ENCODE measurements at regions not wholly inside any gene's neighbourhood (a gene's known extent, or its start where the extent isn't known, plus 50 kb on each side); places are given as distances from the start of the nearest gene placed in this dataset.

DNA sequence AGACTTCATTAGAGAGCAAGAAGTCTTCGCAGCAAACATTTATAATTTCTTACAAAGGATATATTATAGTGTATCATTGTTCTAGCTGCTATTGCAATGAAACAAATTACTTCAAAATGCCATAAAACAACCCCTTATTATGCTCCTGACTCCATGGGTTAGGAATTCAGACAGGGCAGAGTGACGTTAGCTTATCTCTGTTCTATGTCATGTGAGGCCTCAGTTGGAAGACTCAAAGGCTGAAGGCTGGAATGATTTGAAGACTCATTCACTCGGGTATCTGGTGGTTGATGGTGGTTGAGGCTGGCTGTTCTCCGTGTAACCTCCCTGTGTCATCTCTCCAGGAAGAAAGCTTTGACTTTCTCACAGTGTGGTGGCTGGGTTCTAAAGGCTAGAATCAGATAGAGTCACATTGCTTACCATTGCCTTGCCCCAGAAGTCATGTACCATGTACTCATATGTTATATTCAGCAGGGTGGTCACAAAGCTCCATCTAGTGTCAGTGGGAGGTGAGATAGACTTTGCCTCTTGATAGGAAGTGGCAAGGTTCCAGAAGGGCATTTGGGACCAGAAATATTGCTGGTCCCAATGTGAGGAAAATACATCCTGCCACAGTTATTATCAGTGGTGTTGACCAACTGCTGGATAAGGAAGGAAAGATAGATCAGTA, 226.9 kb downstream of the TMEM38B start:
- POLR2A ChIA-PET, result no interaction called here

DNA sequence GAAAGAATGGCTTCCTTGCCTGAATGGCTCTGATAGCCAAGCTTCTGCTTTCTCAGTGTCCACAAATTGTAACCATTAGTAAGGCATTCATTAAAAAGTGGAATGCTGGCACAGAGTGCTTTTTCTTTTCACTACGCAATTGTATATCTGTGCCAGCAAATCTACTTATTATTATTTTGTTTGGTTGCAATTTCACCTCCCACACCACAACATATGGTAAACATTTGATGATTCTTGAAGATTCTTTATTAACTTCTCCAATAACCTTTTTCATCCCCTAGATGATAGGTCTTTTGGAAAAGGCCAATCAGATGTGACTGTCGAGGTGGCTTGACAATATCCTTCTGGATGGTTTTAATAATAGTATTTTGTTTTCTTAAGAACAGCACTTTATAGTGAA, 234.1 kb downstream of the TMEM38B start:
- ChIA-PET CTCF (no interaction called here), POLR2A (no interaction called here)
- H3K4me3 ChIP-seq (ENCODE audit: low read depth, low read length), result no peak overlapping the region
- no peak for DNase-seq (ENCODE audit: low read depth, low spot score)
- TF ChIP-seq, protein P1, sequence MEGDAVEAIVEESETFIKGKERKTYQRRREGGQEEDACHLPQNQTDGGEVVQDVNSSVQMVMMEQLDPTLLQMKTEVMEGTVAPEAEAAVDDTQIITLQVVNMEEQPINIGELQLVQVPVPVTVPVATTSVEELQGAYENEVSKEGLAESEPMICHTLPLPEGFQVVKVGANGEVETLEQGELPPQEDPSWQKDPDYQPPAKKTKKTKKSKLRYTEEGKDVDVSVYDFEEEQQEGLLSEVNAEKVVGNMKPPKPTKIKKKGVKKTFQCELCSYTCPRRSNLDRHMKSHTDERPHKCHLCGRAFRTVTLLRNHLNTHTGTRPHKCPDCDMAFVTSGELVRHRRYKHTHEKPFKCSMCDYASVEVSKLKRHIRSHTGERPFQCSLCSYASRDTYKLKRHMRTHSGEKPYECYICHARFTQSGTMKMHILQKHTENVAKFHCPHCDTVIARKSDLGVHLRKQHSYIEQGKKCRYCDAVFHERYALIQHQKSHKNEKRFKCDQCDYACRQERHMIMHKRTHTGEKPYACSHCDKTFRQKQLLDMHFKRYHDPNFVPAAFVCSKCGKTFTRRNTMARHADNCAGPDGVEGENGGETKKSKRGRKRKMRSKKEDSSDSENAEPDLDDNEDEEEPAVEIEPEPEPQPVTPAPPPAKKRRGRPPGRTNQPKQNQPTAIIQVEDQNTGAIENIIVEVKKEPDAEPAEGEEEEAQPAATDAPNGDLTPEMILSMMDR (IDR thresholded peaks at IDR 0.05; ENCODE audit: insufficient read depth, low read length, missing control alignments), result no peak

More for the DNA sequence above, 226.9 kb downstream of the TMEM38B start:
- CTCF ChIA-PET, result no interaction called here
- TF ChIP-seq, protein P1 (IDR thresholded peaks at IDR 0.05; ENCODE audit: insufficient read depth, low read length, missing control alignments), result no peak
- DNase-seq (ENCODE audit: low read depth, low spot score), result no peak
- no peak overlapping the region for H3K4me3 ChIP-seq (ENCODE audit: low read depth, low read length)

DNA sequence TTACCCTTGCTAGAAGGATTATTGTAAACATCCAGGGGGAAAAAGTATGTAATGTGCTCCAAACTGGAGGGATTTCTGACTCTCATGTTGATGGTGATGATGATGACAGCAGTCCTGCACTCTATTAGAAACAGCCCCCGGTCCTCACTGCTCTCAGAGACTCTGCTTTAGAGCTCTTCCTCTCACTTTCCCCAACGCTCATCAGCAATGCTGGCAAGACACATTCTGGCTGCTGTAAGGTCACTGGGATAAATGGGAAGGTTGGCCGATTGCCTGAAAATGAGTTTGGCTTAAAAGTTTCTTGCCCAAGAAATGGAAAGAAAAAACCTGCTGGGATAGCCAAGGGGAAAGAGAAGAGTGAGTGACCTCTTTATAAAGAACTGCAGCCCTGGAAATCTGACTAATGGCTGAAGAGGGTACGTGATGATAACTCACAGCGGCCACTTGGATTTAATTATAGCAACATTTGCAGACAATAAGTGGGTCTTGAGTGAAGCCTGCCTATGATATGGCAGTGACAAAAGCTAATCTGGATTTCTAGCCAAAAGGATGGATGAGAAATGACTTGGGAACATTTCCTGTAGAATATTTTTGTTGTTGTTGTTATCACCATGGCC, 235.8 kb downstream of the TMEM38B start:
- POLR2A ChIA-PET, result no interaction called here
- no peak overlapping the region for H3K4me3 ChIP-seq (ENCODE audit: low read depth, low read length)
- CTCF ChIA-PET, result no interaction called here
- DNase-seq (ENCODE audit: low read depth, low spot score), result no peak
- TF ChIP-seq, protein P1 (IDR thresholded peaks at IDR 0.05; ENCODE audit: insufficient read depth, low read length, missing control alignments), result no peak

DNA sequence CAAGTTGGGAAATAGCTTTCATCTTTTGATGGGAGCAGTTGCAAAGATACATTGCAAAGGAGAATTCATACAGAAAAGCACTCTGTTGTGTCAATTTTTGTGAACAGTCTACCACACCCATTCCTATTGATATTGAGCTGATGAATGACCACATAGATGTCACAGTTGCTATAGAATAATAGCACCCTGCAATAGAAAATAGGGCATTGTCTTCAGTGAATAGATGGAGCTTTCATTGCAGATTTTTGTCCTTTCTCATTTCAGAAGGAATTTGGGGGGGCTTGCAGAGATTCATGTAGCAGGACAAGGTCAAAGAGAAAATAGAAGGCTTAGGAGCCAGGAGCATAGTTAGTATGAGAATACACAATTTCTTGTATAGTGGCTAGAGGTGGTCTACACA, 237.9 kb downstream of the TMEM38B start:
- CTCF ChIA-PET, result no interaction called here
- POLR2A ChIA-PET, result no interaction called here
- H3K4me3 ChIP-seq (ENCODE audit: low read depth, low read length), result no peak overlapping the region
- TF ChIP-seq, protein P1 (IDR thresholded peaks at IDR 0.05; ENCODE audit: insufficient read depth, low read length, missing control alignments), result no peak
- DNase-seq (ENCODE audit: low read depth, low spot score), result no peak

DNA sequence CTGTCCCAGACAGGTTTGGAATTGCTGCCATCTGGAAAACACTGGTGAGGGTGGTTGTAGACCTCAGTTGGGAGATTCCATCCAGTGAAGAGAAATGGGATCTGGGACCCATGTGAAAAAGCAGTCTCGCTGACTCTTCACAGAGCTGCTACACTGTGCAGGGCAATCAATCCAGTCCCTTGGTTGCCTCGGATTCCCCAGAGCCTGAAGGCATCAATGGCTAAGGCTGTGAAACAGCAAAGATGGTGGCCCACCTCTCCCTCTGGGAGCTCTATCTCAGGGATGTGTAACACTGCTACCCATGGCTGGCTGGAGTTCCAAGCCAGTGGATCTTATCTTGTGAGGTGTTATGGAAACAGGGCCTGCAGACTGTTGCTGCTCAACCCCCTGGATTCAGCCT, 256.1 kb downstream of the TMEM38B start:
- CTCF ChIA-PET, result no interaction called here
- DNase-seq (ENCODE audit: low read depth, low spot score), result no peak
- POLR2A ChIA-PET, result no interaction called here
- TF ChIP-seq, protein P1 (IDR thresholded peaks at IDR 0.05; ENCODE audit: insufficient read depth, low read length, missing control alignments), result no peak
- no peak overlapping the region for H3K4me3 ChIP-seq (ENCODE audit: low read depth, low read length)

DNA sequence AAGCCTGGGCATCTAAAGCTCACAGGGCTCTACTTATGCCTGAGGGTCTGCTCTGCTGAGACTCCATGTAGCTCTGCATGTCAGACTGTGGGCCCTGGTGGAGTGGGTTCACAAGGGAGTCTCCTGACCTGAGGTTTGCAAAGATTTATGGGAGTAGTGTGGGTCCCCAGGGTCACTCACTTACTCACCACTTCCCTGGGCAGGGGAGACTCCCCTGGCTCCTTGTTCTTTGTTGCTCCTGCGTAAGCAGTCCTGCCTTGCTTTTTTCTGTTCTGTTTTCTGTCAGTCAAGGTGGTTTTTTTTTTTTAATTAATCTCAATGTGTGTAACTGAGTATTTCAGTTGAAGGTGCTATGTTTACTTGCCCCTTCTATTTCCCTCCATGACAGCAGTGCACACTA, 256.6 kb downstream of the TMEM38B start:
- TF ChIP-seq, protein P1 (IDR thresholded peaks at IDR 0.05; ENCODE audit: insufficient read depth, low read length, missing control alignments), result no peak
- ChIA-PET POLR2A (no interaction called here), CTCF (no interaction called here)
- no peak for DNase-seq (ENCODE audit: low read depth, low spot score)
- no peak overlapping the region for H3K4me3 ChIP-seq (ENCODE audit: low read depth, low read length)
